H1 (cell line): ENCODE measurements at regions not wholly inside any gene's neighbourhood (a gene's known extent, or its start where the extent isn't known, plus 50 kb on each side); places are given as distances from the start of the nearest gene placed in this dataset.

Source experiments
- CBX8 ChIP-seq: fragments of 300-800, 300-1000 bp; sonication (generic); IDR thresholded peaks from 2 replicates; pipeline ENCODE4 v1.7.1; 2016; ENCODE audit warnings: low read depth, low read length, borderline replicate concordance
- CHD2 ChIP-seq: IDR thresholded peaks from 2 replicates; pipeline ENCODE4 v1.6.1; 2012; ENCODE audit warnings: low read length, improper control_type of control experiment

DNA sequence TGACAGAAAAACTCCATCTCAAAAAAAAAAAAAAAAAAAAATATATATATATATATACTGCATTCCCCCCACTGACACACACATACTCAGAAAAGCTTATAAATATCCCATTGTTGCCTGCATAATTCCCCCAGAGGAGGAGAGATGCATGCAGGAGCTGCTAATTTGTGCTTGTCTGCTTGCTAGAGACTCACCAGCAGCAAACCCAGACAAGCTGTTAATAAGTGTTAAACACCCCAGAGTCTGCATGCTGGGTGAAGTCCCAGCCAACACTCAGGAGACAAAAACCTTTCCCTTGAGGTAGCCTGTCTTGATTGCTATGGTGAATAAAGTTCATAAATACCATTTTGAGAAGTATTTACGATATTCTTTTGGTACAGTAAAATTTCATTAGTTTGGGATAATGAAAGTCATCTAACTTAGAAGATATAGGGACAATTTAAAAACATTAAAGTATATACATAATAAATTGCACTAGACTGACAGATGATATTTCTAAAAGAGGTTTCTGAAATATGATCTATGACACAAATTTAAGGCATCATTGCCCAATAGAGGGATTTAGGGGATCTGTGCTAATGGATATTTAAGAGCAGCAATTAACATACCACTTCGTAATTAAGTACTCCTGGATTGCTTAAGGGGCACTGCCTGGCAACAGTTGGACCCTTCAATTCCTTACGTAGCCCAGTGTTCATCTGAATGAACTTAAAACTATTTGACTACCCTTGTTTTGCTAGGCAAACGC lies 400.0 kb upstream of the C2CD4B start (continued):
- TF ChIP-seq CBX8 (no peak), CHD2 (no peak)
